GM12878 (cell line): ENCODE measurements at regions not wholly inside any gene's neighbourhood (a gene's known extent, or its start where the extent isn't known, plus 50 kb on each side); places are given as distances from the start of the nearest gene placed in this dataset.

ENCODE experiments used
- ATAC-seq: fragments of 200-7000 bp; cut with Tn5 transposase; 3 replicates; pipeline ENCODE4 v1.9.1; 2020; ENCODE audit warnings: mild to moderate bottlenecking, moderate library complexity
- BruUV-seq: library from RNA; stranded (reverse); fragments of 400-500 nt; replicated peaks from 2 replicates; lab custom pipeline; 2021; lab: Mats Ljungman, UMichigan
- CTCF ChIA-PET: fragments of 300-600 bp; sonication (Branson Sonifier 250); formaldehyde crosslinking; extraction: SDS; loops from one replicate; lab custom pipeline; 2021; ENCODE audit warnings: inconsistent platforms; lab: Yijun Ruan, JAX
- POLR2A ChIA-PET: fragments of 350-600 bp; formaldehyde crosslinking; extraction: SDS; loops from one replicate; lab custom pipeline; 2021; ENCODE audit warnings: inconsistent platforms; lab: Charles Lee
- RAD21 ChIA-PET: fragments of 300-600 bp; sonication (Branson Sonifier 250); formaldehyde crosslinking; loops from one replicate; lab custom pipeline; 2023; ENCODE audit warnings: antibody characterized with exemption; ENCODE audit not compliant: unreplicated experiment; lab: Charles Lee
- SMC1A ChIA-PET: fragments of 300-600 bp; sonication (Branson Sonifier 250); formaldehyde crosslinking; loops from one replicate; lab custom pipeline; 2023; ENCODE audit not compliant: unreplicated experiment, uncharacterized antibody; lab: Charles Lee
- DNase-seq: peaks from one replicate; pipeline ENCODE4 v3.0.0-alpha.2; 2011; ENCODE audit warnings: low read depth, low spot score
- FAIRE-seq: peaks from 3 replicates; lab custom pipeline; 2011; peaks lifted over from hg19 to GRCh38; lab: Jason Lieb, UNC
- H2AFZ ChIP-seq: 2 replicates; pipeline ENCODE4 v1.6.0; 2011; ENCODE audit warnings: low read depth, low read length, control low read depth; ENCODE audit not compliant: control insufficient read depth
- H3K27ac ChIP-seq: 2 replicates; pipeline ENCODE4 v1.5.1; 2011; ENCODE audit warnings: control low read depth; ENCODE audit not compliant: control insufficient read depth, insufficient read depth
- H3K27me3 ChIP-seq, 2 experiments: replicated peaks in 1 of 2; 2 replicates each; pipeline versions ENCODE4 v1.6.0 to v1.6.1; 2011; ENCODE audit warnings: low read length in 1 of 2; ENCODE audit not compliant: control insufficient read depth in 2 of 2, insufficient read depth in 2 of 2
- H3K36me3 ChIP-seq, 2 experiments: 2 replicates each; pipeline ENCODE4 v1.5.1; 2011; ENCODE audit warnings: low read length in 1 of 2; ENCODE audit not compliant: control insufficient read depth in 2 of 2, insufficient read depth in 2 of 2
- H3K4me1 ChIP-seq: 2 replicates; pipeline ENCODE4 v1.6.1; 2011; ENCODE audit warnings: mild to moderate bottlenecking, low read length, moderate library complexity, mixed read lengths; ENCODE audit not compliant: control insufficient read depth, insufficient read depth
- H3K4me2 ChIP-seq: 2 replicates; pipeline ENCODE4 v1.6.0; 2011; ENCODE audit warnings: control low read depth; ENCODE audit not compliant: control insufficient read depth, insufficient read depth
- H3K4me3 ChIP-seq: fragments of 200-600 bp; sonication (generic); 2 replicates; pipeline ENCODE4 v1.5.1; 2016
- H3K79me2 ChIP-seq: 2 replicates; pipeline ENCODE4 v1.6.0; 2011; ENCODE audit warnings: low read length; ENCODE audit not compliant: control insufficient read depth, insufficient read depth
- H3K9ac ChIP-seq: 2 replicates; pipeline ENCODE4 v1.8.0; 2011; ENCODE audit warnings: low read length, control low read depth, mixed read lengths; ENCODE audit not compliant: control insufficient read depth, insufficient read depth
- H3K9me3 ChIP-seq: replicated peaks from 3 replicates; pipeline ENCODE4 v1.5.1; 2011; ENCODE audit warnings: mild to moderate bottlenecking, low read length; ENCODE audit not compliant: control insufficient read depth, insufficient read depth
- H4K20me1 ChIP-seq: 2 replicates; pipeline ENCODE4 v1.6.0; 2011; ENCODE audit not compliant: control insufficient read depth, insufficient read depth
- DPF2 ChIP-seq: fragments of 450-650 bp; IDR thresholded peaks from 2 replicates; pipeline ENCODE4 v1.6.1; 2017; ENCODE audit warnings: mild to moderate bottlenecking
- E4F1 ChIP-seq: fragments of 450-650 bp; IDR thresholded peaks from 2 replicates; pipeline ENCODE4 v1.6.1; 2018; ENCODE audit warnings: borderline replicate concordance, mild to moderate bottlenecking; ENCODE audit not compliant: partially characterized antibody
- JUNB ChIP-seq: IDR thresholded peaks from 2 replicates; pipeline ENCODE4 v1.6.1; 2016; ENCODE audit warnings: antibody characterized with exemption, mild to moderate bottlenecking
- LARP7 ChIP-seq: fragments of 450-650 bp; IDR thresholded peaks from 2 replicates; pipeline ENCODE4 v1.6.1; 2017; ENCODE audit warnings: mild to moderate bottlenecking
- NFYA ChIP-seq: IDR thresholded peaks from 2 replicates; pipeline ENCODE4 v1.6.1; 2011; ENCODE audit warnings: low read depth, mild to moderate bottlenecking, low read length, improper control_type of control experiment, borderline replicate concordance
- PRDM15 ChIP-seq: fragments of 450-650 bp; formaldehyde crosslinking; IDR thresholded peaks from 2 replicates; pipeline ENCODE4 v1.4.0; 2020; ENCODE audit warnings: mild to moderate bottlenecking, moderate library complexity
- SMAD1 ChIP-seq: fragments of 450-650 bp; IDR thresholded peaks from 2 replicates; pipeline ENCODE4 v1.6.1; 2018; ENCODE audit warnings: mild to moderate bottlenecking, low read depth; ENCODE audit not compliant: partially characterized antibody
- SUZ12 ChIP-seq: fragments of 200-600 bp; sonication (generic); IDR thresholded peaks from one replicate; pipeline ENCODE4 v1.6.1; 2018; ENCODE audit warnings: antibody characterized with exemption, mild to moderate bottlenecking; ENCODE audit not compliant: unreplicated experiment
- TCF12 ChIP-seq: IDR thresholded peaks from 2 replicates; pipeline ENCODE4 v1.6.1; 2011; ENCODE audit warnings: low read depth, mild to moderate bottlenecking, low read length
- WGBS: methylation state at CpG from one replicate; pipeline ENCODE4 v1.1.6; 2016; ENCODE audit warnings: low lambda C conversion rate; ENCODE audit not compliant: insufficient replicate concordance, insufficient coverage; ENCODE audit errors: missing lambda C conversion rate; 5-methylcytosine and 5-hydroxymethylcytosine counted together
- in situ Hi-C: fragments of 300-500 bp; cut with MboI; formaldehyde crosslinking; loops from 9 replicates; pipeline ENCODE4 v1.14.3; 2018; ENCODE audit warnings: mixed read lengths
- intact Hi-C: fragments of 100-400 bp; cut with micrococcal nuclease; formaldehyde crosslinking; loops from one replicate; pipeline ENCODE4 v1.14.2; 2022; ENCODE audit not compliant: unreplicated experiment

GRCh38 chr12:58443981-58444371 lies 476.3 kb downstream of the LRIG3 start:
- no peak overlapping the region for H3K27ac ChIP-seq
- no peak for FAIRE-seq
- ATAC-seq: no peak
- no peak overlapping the region for H3K4me2 ChIP-seq
- WGBS: 76% methylated on average over 8 of the region's 8 CpGs
- DNase-seq: no peak
- ChIA-PET SMC1A (interaction anchor here (0.5 to 3.0 kb wide), 12 partner anchors 10 to 540 kb away, joined by 3 to 36 read pairs (median 4); no protein-coding TSS in a partner anchor), RAD21 (interaction anchor here (0.8 to 2.6 kb wide), 5 partner anchors 19 to 103 kb away, joined by 3 to 22 read pairs (median 5); no protein-coding TSS in a partner anchor), POLR2A (no interaction called here), CTCF (interaction anchor here (0.6 to 5.3 kb wide), 11 partner anchors 9 to 461 kb away, joined by 3 to 54 read pairs (median 6); no protein-coding TSS in a partner anchor)
- no peak overlapping the region for H2AFZ ChIP-seq
- no peak overlapping the region for H3K4me3 ChIP-seq
- no peak overlapping the region for H3K9ac ChIP-seq
- H3K79me2 ChIP-seq: no peaks in the 10 kb centered on the region
- H3K4me1 ChIP-seq: no peaks in the 10 kb centered on the region
- no peaks in the 10 kb centered on the region for H4K20me1 ChIP-seq
- no TSS peak for BruUV-seq
- no peaks in the 10 kb centered on the region for H3K27me3 ChIP-seq
- no peaks in the 10 kb centered on the region for H3K36me3 ChIP-seq
- H3K9me3 ChIP-seq: no peaks in the 10 kb centered on the region
- in situ Hi-C loops (loop anchor here (5.0 kb wide), 1 partner anchor 102 kb away; no protein-coding TSS in a partner anchor), intact Hi-C loops (loop anchor here (1.0 to 5.0 kb wide), 2 partner anchors 98 to 462 kb away; no protein-coding TSS in a partner anchor)
- no peak for TF ChIP-seq SUZ12
- no peak for TF ChIP-seq DPF2

- H3K4me3 ChIP-seq: no peak overlapping the region
- no peak overlapping the region for H3K9ac ChIP-seq
- intact Hi-C loops (no loop called here), in situ Hi-C loops (no loop called here)
- no peaks in the 10 kb centered on the region for H3K9me3 ChIP-seq
- no peak overlapping the region for H3K4me2 ChIP-seq
- ChIA-PET RAD21 (no interaction called here), POLR2A (no interaction called here), CTCF (no interaction called here), SMC1A (no interaction called here)
- no peaks in the 10 kb centered on the region for H3K4me1 ChIP-seq
- H3K27me3 ChIP-seq: no peaks in the 10 kb centered on the region; a peak in 1 of 4 replicates
- 32% methylated on average over 2 of the region's 2 CpGs for WGBS
- ATAC-seq (no peak), FAIRE-seq (no peak), DNase-seq (no peak)
- BruUV-seq: no TSS peak
- TF ChIP-seq LARP7 (no peak), PRDM15 (CRISPR knock-in tag) (no peak), SMAD1 (no peak), JUNB (no peak), E4F1 (no peak), NFYA (no peak), TCF12 (no peak)
- H3K27ac ChIP-seq: no peak overlapping the region
- H2AFZ ChIP-seq: no peak overlapping the region
- no peaks in the 10 kb centered on the region for H3K79me2 ChIP-seq
- H3K36me3 ChIP-seq: no peaks in the 10 kb centered on the region
- H4K20me1 ChIP-seq: no peaks in the 10 kb centered on the region
Observed at GRCh38 chr12:58450868-58451482, 469.3 kb downstream of the LRIG3 start.
